Thyroid gland (tissue), 4 donors: ENCODE measurements at regions not wholly inside any gene's neighbourhood (a gene's known extent, or its start where the extent isn't known, plus 50 kb on each side); places are given as distances from the start of the nearest gene placed in this dataset.

ENCODE experiments used
- CTCF ChIP-seq, 6 experiments: fragments of 200-600 bp in 3 of 6; fragments of 450-650 bp in 3 of 6; sonication (generic) in 3 of 6; IDR thresholded peaks; one replicate each; pipeline ENCODE4 v1.5.1; 2016 to 2019; ENCODE audit warnings: antibody characterized with exemption in 6 of 6, mild to moderate bottlenecking in 2 of 6, inconsistent platforms in 1 of 6, moderate library complexity in 1 of 6
- POLR2A ChIP-seq, 2 donors: fragments of 450-650 bp; IDR thresholded peaks; one replicate each; pipeline ENCODE4 v1.6.1; 2017; ENCODE audit warnings: antibody characterized with exemption in 2 of 2, mild to moderate bottlenecking in 2 of 2, moderate library complexity in 1 of 2

GRCh38 chr2:177078855-177079254 is 133.7 kb upstream of the HNRNPA3 start:
- no peak for TF ChIP-seq CTCF (IDR thresholded peaks at IDR 0.05)
- no peak for TF ChIP-seq POLR2A (IDR thresholded peaks at IDR 0.05)
